MM.1S (cell line): ENCODE measurements at regions not wholly inside any gene's neighbourhood (a gene's known extent, or its start where the extent isn't known, plus 50 kb on each side); places are given as distances from the start of the nearest gene placed in this dataset.

Source experiments
- CTCF ChIP-seq: fragments of 300-600 bp; sonication (generic); IDR thresholded peaks from 2 replicates; pipeline ENCODE4 v1.5.1; 2016; ENCODE audit warnings: antibody characterized with exemption, low read length, mixed read lengths
- EZH2 ChIP-seq: fragments of 300-600 bp; sonication (generic); optimal IDR thresholded peaks from 2 replicates; pipeline ENCODE3; 2017; ENCODE audit warnings: low read depth, mild to moderate bottlenecking, antibody characterized with exemption, low read length, mixed read lengths

- TF ChIP-seq CTCF = no peak
- TF ChIP-seq EZH2 = no peak
These were observed 152.0 kb upstream of the SLC28A3 start for GRCh38 chr9:84492366-84493159.
